Duodenal mucosa (tissue), 2 donors: ENCODE measurements at regions not wholly inside any gene's neighbourhood (a gene's known extent, or its start where the extent isn't known, plus 50 kb on each side); places are given as distances from the start of the nearest gene placed in this dataset.
"Not testable (repeated sequence)": the region's sequence is repeated elsewhere in the genome, so short reads cannot be mapped to it uniquely, and the experiment has no call there.

ENCODE experiments used
- H3K27ac ChIP-seq: one replicate; pipeline ENCODE4 v1.7.0; 2013; ENCODE audit warnings: low read depth, low read length
- H3K27me3 ChIP-seq, 2 donors: one replicate each; pipeline ENCODE4 v1.7.0; 2013; ENCODE audit warnings: low read length in 2 of 2, control low read depth in 1 of 2; ENCODE audit not compliant: insufficient read depth in 2 of 2, control insufficient read depth in 1 of 2
- H3K36me3 ChIP-seq, 2 donors: one replicate each; pipeline ENCODE4 v1.7.0; 2013; ENCODE audit warnings: low read length in 2 of 2, control low read depth in 1 of 2; ENCODE audit not compliant: insufficient read depth in 2 of 2, control insufficient read depth in 1 of 2
- H3K4me1 ChIP-seq, 2 donors: one replicate each; pipeline ENCODE4 v1.7.0; 2013; ENCODE audit warnings: low read length in 2 of 2, control low read depth in 1 of 2; ENCODE audit not compliant: insufficient read depth in 2 of 2, control insufficient read depth in 1 of 2
- H3K4me3 ChIP-seq, 2 donors: one replicate each; pipeline ENCODE4 v1.7.0; 2013; ENCODE audit warnings: low read length in 2 of 2, low read depth in 1 of 2
- H3K9ac ChIP-seq, 2 donors: one replicate each; pipeline ENCODE4 v1.7.0; 2013; ENCODE audit warnings: low read length in 2 of 2, low read depth in 1 of 2
- H3K9me3 ChIP-seq, 2 donors: one replicate each; pipeline ENCODE4 v1.7.0; 2013; ENCODE audit warnings: low read length in 2 of 2, control low read depth in 1 of 2; ENCODE audit not compliant: control insufficient read depth in 1 of 2

- H3K9me3 ChIP-seq = no peaks in the 10 kb centered on the region
- H3K4me3 ChIP-seq = no peak overlapping the region
- no peak overlapping the region for H3K27ac ChIP-seq
- no peaks in the 10 kb centered on the region for H3K4me1 ChIP-seq
- H3K9ac ChIP-seq = no peak overlapping the region
- H3K27me3 ChIP-seq = no peaks in the 10 kb centered on the region
- H3K36me3 ChIP-seq = no peaks in the 10 kb centered on the region
Measured at GRCh38 chr6:85764844-85765243, 122.2 kb upstream of the SYNCRIP start.

DNA sequence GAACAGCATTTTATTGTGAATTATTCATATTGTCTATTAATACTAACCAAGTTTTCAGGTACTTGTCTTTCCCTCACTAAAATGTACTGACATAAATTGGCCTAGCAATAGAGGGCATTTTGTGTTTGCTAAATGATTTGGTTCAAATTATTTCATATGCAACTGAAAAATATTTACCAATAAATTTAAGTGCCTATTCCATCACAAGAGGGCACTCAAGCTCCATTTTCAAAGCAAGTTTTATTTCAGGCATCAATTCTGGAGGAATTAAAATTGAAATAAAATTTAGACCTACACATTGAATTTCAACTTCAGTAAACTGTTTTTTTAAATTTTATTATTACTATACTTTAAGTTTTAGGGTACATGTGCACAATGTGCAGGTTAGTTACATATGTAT lies 114.3 kb upstream of the SYNCRIP start:
- Histone ChIP-seq H3K4me1 (peaks cover 0 to 1% of the 10 kb centered on the region in 2 donors), H3K9ac (no peak overlapping the region), H3K27me3 (no peaks in the 10 kb centered on the region), H3K9me3 (no peaks in the 10 kb centered on the region), H3K36me3 (no peaks in the 10 kb centered on the region), H3K4me3 (no peak overlapping the region), H3K27ac (no peak overlapping the region)

DNA sequence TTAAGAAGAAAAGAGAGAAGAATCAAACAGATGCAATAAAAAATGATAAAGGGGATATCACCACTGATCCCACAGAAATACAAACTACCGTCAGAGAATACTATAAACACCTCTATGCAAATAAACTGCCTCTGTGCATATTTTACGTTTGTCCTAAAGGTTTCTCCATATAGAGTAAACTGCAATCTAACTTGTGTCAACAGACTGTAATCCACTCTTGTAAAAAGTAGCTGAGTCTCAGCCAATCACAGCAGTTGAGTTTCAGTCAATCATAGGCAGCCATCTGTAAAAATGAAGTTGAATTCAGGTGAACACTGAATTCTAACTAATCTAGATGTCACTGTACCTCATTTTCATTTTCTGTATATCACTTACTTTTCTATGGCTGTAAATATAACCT lies 112.2 kb upstream of the SYNCRIP start:
- Histone ChIP-seq H3K27ac (no peak overlapping the region), H3K4me3 (no peak overlapping the region), H3K9me3 (no peaks in the 10 kb centered on the region), H3K9ac (no peak overlapping the region), H3K27me3 (peaks cover 0 to 4% of the 10 kb centered on the region in 2 donors), H3K4me1 (peaks cover 5 to 7% of the 10 kb centered on the region in 2 donors), H3K36me3 (no peaks in the 10 kb centered on the region)

DNA sequence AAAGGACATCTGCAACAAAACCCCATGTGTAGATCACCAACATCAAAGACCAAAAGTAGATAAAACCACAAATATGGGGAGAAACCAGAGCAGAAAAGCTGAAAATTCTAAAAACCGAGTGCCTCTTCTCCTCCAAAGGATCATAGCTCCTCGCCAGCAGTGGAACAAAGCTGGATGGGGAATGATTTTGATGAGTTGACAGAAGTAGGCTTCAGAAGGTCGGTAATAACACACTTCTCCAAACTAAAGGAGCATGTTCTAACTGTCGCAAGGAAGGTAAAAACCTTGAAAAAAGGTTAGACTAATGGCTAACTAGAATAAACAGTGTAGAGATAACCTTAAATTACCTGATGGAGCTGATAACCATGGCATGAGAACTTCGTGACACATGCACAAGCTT lies 109.9 kb upstream of the SYNCRIP start:
- H3K9ac ChIP-seq = no peak overlapping the region
- no peak overlapping the region for H3K27ac ChIP-seq
- H3K9me3 ChIP-seq = no peaks in the 10 kb centered on the region
- no peaks in the 10 kb centered on the region for H3K36me3 ChIP-seq
- H3K4me3 ChIP-seq = no peak overlapping the region
- H3K27me3 ChIP-seq = peaks cover 0 to 4% of the 10 kb centered on the region in 2 donors
- peaks cover 5 to 7% of the 10 kb centered on the region in 2 donors for H3K4me1 ChIP-seq

DNA sequence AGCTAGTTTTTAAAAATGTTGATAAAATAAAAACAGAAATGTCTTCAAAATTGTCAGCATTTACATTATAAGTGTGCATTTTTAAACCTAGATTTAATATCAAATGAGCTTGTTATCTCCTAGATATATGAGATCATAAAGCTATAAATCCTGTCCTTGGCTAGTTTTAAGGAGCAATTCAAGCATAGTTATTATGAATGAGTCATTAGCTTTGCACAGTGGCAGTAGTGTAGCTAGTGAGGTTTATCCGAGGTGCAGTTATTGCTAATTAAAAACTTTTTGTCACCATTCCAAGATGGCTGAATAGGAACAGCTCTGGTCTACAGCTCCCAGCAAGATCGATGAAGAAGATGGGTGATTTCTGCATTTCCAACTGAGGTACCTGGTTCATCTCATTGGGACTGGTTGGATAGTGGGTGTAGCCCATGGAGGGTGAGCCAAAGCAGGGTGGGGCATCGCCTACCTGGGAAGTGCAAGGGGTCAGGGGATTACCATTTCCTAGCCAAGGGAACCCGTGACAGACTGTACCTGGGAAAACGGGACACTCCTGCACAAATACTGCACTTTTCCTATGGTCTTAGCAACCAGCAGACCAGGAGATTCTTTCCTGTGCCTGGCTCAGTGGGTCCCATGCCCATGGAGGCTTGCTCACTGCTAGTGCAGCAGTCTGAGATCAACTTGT lies 108.8 kb upstream of the SYNCRIP start:
- Histone ChIP-seq H3K9me3 (no peaks in the 10 kb centered on the region), H3K27ac (no peak overlapping the region), H3K4me3 (peak overlapping the region in 1 of 2 donors; percentile 32), H3K4me1 (peaks cover 5 to 7% of the 10 kb centered on the region in 2 donors), H3K9ac (no peak overlapping the region), H3K36me3 (no peaks in the 10 kb centered on the region), H3K27me3 (peaks cover 0 to 4% of the 10 kb centered on the region in 2 donors)

DNA sequence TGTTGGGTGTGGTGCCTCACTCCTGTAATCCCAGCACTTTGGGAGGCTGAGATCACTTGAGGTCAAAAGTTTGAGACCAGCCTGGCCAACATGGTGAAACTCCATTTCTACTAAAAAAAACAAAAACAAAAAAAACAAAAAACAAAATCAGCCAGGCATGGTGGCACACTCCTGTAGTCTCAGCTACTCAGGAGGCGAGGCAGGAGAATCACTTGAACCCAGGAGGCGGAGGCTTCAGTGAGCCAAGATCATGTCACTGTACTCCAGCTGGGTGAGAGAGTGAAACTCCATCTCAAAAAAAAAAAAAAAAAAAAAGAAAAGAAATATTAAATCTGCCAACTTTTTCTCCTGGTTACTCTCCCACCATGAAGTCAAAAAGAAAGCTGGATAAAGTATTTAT lies 107.5 kb upstream of the SYNCRIP start:
- H3K27ac ChIP-seq, H3K4me1 ChIP-seq, H3K4me3 ChIP-seq, H3K27me3 ChIP-seq, H3K9ac ChIP-seq, H3K36me3 ChIP-seq, H3K9me3 ChIP-seq: not testable (repeated sequence)

- Histone ChIP-seq H3K9ac (no peak overlapping the region), H3K27ac (no peak overlapping the region), H3K4me1 (peaks cover 5 to 7% of the 10 kb centered on the region in 2 donors), H3K27me3 (peaks cover 0 to 4% of the 10 kb centered on the region in 2 donors), H3K36me3 (no peaks in the 10 kb centered on the region), H3K4me3 (no peak overlapping the region), H3K9me3 (no peaks in the 10 kb centered on the region)
Measured at GRCh38 chr6:85749236-85749635, 106.5 kb upstream of the SYNCRIP start.

GRCh38 chr6:85747666-85748065 lies 105.0 kb upstream of the SYNCRIP start:
- Histone ChIP-seq H3K27me3 (peaks cover 0 to 4% of the 10 kb centered on the region in 2 donors), H3K9ac (no peak overlapping the region), H3K4me3 (no peak overlapping the region), H3K27ac (no peak overlapping the region), H3K9me3 (no peaks in the 10 kb centered on the region), H3K4me1 (peaks cover 5 to 7% of the 10 kb centered on the region in 2 donors), H3K36me3 (no peaks in the 10 kb centered on the region)

DNA sequence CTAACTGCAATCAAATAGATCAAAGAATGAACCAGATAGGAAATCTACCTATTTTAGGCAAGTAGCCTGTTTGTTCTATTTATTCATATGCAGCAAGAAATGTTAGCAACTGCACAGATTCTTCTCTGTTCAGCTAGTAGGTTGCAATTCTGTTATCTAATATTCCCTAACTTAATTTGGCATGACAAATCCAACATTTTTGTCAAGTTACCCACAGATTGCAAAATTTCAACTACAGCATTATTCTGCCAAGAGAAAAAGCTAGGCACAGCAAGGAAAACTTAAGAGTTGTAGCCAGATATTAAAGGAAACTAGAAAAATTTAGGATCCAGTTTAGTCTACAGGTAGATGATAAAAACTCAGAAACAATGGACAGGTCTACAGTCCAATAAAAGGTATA lies 104.4 kb upstream of the SYNCRIP start:
- H3K36me3 ChIP-seq = no peaks in the 10 kb centered on the region
- H3K9me3 ChIP-seq = no peaks in the 10 kb centered on the region
- H3K4me1 ChIP-seq = peaks cover 5 to 7% of the 10 kb centered on the region in 2 donors
- no peak overlapping the region for H3K4me3 ChIP-seq
- no peak overlapping the region for H3K27ac ChIP-seq
- H3K27me3 ChIP-seq = peaks cover 0 to 4% of the 10 kb centered on the region in 2 donors
- no peak overlapping the region for H3K9ac ChIP-seq

DNA sequence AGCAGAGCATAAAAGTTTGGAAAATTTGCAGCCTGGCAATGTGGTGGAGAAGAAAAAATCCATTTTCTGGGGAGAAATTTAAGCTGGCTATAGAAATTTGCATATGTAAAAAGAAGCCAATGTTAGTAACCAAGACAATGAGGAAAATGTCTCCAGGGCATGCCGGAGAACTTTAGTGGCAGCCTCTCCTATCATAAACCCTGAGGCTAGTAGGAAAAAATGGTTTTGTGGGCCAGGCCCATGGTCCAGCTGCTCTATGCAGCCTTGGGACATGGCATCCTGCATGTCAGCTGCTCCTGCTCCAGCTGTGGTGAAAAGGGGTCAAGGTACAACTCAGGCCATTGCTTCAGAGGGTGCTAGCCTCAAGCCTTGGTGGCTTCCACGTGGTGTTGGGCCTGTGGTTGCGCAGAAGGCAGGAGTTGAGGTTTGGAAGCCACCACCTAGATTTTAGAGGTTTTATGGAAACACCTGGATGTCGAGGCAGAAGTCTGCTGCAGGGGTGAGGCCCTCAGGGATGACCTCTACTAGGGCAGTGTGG lies 101.8 kb upstream of the SYNCRIP start:
- Histone ChIP-seq H3K4me1 (no peaks in the 10 kb centered on the region), H3K27ac (no peak overlapping the region), H3K9me3 (no peaks in the 10 kb centered on the region), H3K4me3 (no peak overlapping the region), H3K36me3 (no peaks in the 10 kb centered on the region), H3K9ac (no peak overlapping the region), H3K27me3 (peaks cover 0 to 4% of the 10 kb centered on the region in 2 donors)
